GM13976 (cell line): ENCODE measurements at regions not wholly inside any gene's neighbourhood (a gene's known extent, or its start where the extent isn't known, plus 50 kb on each side); places are given as distances from the start of the nearest gene placed in this dataset.

Experiments used
- DNase-seq: peaks from one replicate; pipeline ENCODE4 v3.0.0; 2012; ENCODE audit warnings: low spot score
- CTCF ChIP-seq: IDR thresholded peaks from 2 replicates; pipeline ENCODE4 v1.5.1; 2012; ENCODE audit warnings: borderline replicate concordance, mild to moderate bottlenecking; ENCODE audit not compliant: insufficient read depth; ENCODE audit errors: extremely low read depth, missing control alignments, control extremely low read depth
- in situ Hi-C: fragments of 300-500 bp; cut with MboI; formaldehyde crosslinking; loops from one replicate; pipeline ENCODE4 v1.12.0; 2022; ENCODE audit warnings: low sequenced_read_pairs, mixed read lengths, inconsistent platforms; ENCODE audit not compliant: unreplicated experiment

DNA sequence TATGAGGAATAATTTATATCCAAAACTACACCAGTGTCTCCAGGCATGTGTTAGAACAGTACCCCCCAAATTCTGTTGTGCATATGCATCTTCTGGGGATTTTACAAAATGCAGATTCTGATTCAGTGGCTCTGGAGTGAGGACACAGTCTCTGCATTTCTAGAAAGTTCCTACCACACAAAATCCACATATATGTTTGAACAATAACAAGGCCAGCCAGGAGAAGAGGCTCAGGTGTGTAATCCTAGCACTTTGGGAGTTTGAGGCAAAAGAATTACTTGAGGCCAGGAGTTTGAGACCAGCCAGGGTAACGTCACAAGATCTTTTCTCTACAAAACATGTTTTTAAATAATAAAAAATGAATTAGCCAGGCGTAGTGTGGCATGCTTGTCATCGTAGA is 84.9 kb downstream of the ZNF280B start:
- TF ChIP-seq CTCF = no peak
- in situ Hi-C loops = no loop called here
- no peak for DNase-seq

GRCh38 chr22:22424210-22424800 is 84.2 kb downstream of the ZNF280B start:
- TF ChIP-seq CTCF = no peak
- no peak for DNase-seq
- in situ Hi-C loops = no loop called here

DNA sequence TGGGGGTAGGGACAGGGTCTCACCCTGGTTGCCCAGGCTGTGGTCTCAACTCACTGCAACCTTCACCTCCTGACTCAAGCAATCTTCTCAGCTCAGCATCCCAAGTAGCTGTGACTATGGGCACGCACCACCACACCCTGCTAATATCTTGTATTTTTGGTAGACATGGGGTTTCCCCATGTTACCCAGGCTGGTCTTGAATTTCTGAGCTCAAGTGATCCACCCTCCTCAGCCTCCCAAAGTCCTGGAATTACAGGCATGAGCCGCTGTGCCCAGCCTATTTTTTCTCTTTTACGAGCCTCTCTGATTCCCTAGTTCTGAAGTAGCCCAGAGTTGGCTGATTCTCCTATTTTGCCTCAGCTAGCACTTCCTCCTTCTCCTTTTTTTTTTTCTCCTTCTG is 83.6 kb downstream of the ZNF280B start:
- no peak for TF ChIP-seq CTCF
- in situ Hi-C loops = no loop called here
- DNase-seq = no peak

- TF ChIP-seq CTCF = no peak
- in situ Hi-C loops = no loop called here
- DNase-seq = no peak
Observed at GRCh38 chr22:22425356-22425755, 83.2 kb downstream of the ZNF280B start.

DNA sequence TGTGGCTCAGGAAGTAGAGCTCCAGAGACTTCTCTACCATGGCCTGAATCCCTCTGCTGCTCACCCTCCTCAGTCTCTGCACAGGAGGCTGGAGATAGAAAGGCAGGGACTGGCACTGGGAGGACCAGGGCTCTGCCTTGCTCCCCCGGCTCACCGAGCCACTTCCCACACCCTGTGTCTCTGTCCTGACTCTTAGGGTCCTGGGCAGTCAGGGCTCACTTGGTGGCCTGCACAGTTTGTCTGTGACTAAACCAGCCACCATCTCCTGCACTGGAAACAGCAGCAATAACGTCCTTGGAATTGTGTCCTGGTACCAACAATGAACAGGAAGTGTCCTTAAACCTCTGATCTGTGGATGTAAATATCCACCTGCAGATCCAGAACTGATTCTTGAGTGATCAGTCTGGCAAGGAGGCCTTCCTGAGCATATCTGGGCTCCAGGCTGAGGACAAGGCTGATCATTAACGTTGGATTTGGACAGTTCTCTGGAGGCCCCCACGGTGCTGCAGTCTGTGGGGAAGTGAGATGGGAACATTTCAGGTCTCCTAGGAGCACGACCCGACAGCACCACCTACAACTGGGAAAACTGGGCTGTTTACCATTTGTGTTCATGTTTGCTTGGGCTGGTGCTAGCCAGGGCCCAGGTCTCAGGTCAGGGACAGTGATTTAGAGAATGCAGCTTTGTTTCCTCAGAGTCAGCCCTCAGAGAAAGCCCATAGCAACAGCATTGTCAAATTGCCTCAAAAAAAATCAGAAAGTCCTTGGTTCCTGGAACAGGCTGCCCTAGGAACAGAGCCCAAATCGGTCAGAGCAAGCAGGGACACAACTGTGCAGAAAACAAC is 82.5 kb downstream of the ZNF280B start:
- no peak for TF ChIP-seq CTCF
- in situ Hi-C loops = no loop called here
- DNase-seq = no peak

DNA sequence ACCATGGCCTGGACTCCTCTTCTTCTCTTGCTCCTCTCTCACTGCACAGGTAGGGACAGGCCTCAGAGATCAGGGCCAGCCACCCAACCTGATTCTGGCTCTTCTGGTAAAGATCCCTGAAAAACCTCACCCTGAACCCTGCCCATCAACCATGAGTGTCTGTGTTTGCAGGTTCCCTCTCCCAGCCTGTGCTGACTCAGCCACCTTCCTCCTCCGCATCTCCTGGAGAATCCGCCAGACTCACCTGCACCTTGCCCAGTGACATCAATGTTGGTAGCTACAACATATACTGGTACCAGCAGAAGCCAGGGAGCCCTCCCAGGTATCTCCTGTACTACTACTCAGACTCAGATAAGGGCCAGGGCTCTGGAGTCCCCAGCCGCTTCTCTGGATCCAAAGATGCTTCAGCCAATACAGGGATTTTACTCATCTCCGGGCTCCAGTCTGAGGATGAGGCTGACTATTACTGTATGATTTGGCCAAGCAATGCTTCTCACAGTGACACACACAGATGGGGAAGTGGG is 80.9 kb downstream of the ZNF280B start:
- in situ Hi-C loops = no loop called here
- no peak for TF ChIP-seq CTCF
- DNase-seq = no peak
